Left ventricle myocardium inferior (tissue), 1 donor: ENCODE measurements at regions not wholly inside any gene's neighbourhood (a gene's known extent, or its start where the extent isn't known, plus 50 kb on each side); places are given as distances from the start of the nearest gene placed in this dataset.

ENCODE experiments used
- DNase-seq: peaks from one replicate; pipeline ENCODE4 v3.0.0-alpha.2; 2020
- H3K27ac ChIP-seq: fragments of 200-600 bp; replicated peaks from 2 replicates; pipeline ENCODE4 v1.8.0; 2021
- H3K27me3 ChIP-seq: fragments of 200-600 bp; 2 replicates; pipeline ENCODE4 v1.8.0; 2021; ENCODE audit warnings: low read depth
- H3K36me3 ChIP-seq: fragments of 200-600 bp; 2 replicates; pipeline ENCODE4 v1.8.0; 2021
- H3K4me1 ChIP-seq: fragments of 200-600 bp; 2 replicates; pipeline ENCODE4 v1.8.0; 2021
- H3K4me3 ChIP-seq: fragments of 200-600 bp; 2 replicates; pipeline ENCODE4 v1.8.0; 2021; ENCODE audit warnings: mild to moderate bottlenecking, moderate library complexity
- H3K9me3 ChIP-seq: fragments of 200-600 bp; replicated peaks from 2 replicates; pipeline ENCODE4 v1.8.0; 2021
- CTCF ChIP-seq: fragments of 200-600 bp; IDR thresholded peaks from 2 replicates; pipeline ENCODE4 v1.8.0; 2021; ENCODE audit warnings: antibody characterized with exemption, mild to moderate bottlenecking, borderline replicate concordance
- intact Hi-C: fragments of 100-400 bp; cut with micrococcal nuclease; formaldehyde crosslinking; loops from one replicate; pipeline ENCODE4 v1.11.0; 2022
- donor health status: DM: no; HTN: yes; CAD: no; lungs with severe emphysema.

- Histone ChIP-seq H3K36me3 (no peaks in the 10 kb centered on the region), H3K9me3 (no peaks in the 10 kb centered on the region), H3K27ac (peak overlapping the region; percentile 31), H3K4me1 (peaks cover 15% of the 10 kb centered on the region), H3K4me3 (no peak overlapping the region), H3K27me3 (no peaks in the 10 kb centered on the region)
- intact Hi-C loops = no loop called here
- DNase-seq = no peak
- no peak for TF ChIP-seq CTCF
These were observed 388.5 kb downstream of the ENC1 start for GRCh38 chr5:74252044-74252443.

- Histone ChIP-seq H3K4me1 (peaks cover 11% of the 10 kb centered on the region), H3K27me3 (no peaks in the 10 kb centered on the region), H3K36me3 (no peaks in the 10 kb centered on the region), H3K27ac (peak overlapping the region; percentile 31), H3K9me3 (no peaks in the 10 kb centered on the region), H3K4me3 (no peak overlapping the region)
- intact Hi-C loops = no loop called here
- DNase-seq = no peak
- no peak for TF ChIP-seq CTCF
These were observed 389.1 kb downstream of the ENC1 start for GRCh38 chr5:74251141-74252035.

GRCh38 chr5:74250304-74251102 is 390.0 kb downstream of the ENC1 start:
- Histone ChIP-seq H3K9me3 (no peaks in the 10 kb centered on the region), H3K27ac (no peak overlapping the region), H3K36me3 (no peaks in the 10 kb centered on the region), H3K4me1 (peaks cover 11% of the 10 kb centered on the region), H3K27me3 (no peaks in the 10 kb centered on the region), H3K4me3 (no peak overlapping the region)
- intact Hi-C loops = no loop called here
- no peak for TF ChIP-seq CTCF
- no peak for DNase-seq

- Histone ChIP-seq H3K4me3 (no peak overlapping the region), H3K9me3 (no peaks in the 10 kb centered on the region), H3K27me3 (no peaks in the 10 kb centered on the region), H3K36me3 (no peaks in the 10 kb centered on the region), H3K27ac (no peak overlapping the region), H3K4me1 (peaks cover 11% of the 10 kb centered on the region)
- TF ChIP-seq CTCF = no peak
- intact Hi-C loops = no loop called here
- no peak for DNase-seq
These were observed 392.0 kb downstream of the ENC1 start for GRCh38 chr5:74248576-74248975.

- Histone ChIP-seq H3K4me3 (no peak overlapping the region), H3K4me1 (peaks cover 11% of the 10 kb centered on the region), H3K36me3 (no peaks in the 10 kb centered on the region), H3K27me3 (no peaks in the 10 kb centered on the region), H3K9me3 (no peaks in the 10 kb centered on the region), H3K27ac (no peak overlapping the region)
- TF ChIP-seq CTCF = no peak
- DNase-seq = no peak
- intact Hi-C loops = no loop called here
These were observed 396.1 kb downstream of the ENC1 start for GRCh38 chr5:74244406-74244805.
